Amniotic epithelial cell (primary cell): ENCODE measurements at regions not wholly inside any gene's neighbourhood (a gene's known extent, or its start where the extent isn't known, plus 50 kb on each side); places are given as distances from the start of the nearest gene placed in this dataset.

Source experiments
- DNase-seq: peaks from one replicate; pipeline ENCODE4 v3.0.0-alpha.2; 2010; ENCODE audit warnings: low read depth

- no peak for DNase-seq
Observed at GRCh38 chr6:62474793-62475192, 188.8 kb upstream of the KHDRBS2 start.

- no peak for DNase-seq
Observed at GRCh38 chr6:62466607-62467006, 180.6 kb upstream of the KHDRBS2 start.

GRCh38 chr6:62465206-62465605 lies 179.2 kb upstream of the KHDRBS2 start:
- no peak for DNase-seq

DNA sequence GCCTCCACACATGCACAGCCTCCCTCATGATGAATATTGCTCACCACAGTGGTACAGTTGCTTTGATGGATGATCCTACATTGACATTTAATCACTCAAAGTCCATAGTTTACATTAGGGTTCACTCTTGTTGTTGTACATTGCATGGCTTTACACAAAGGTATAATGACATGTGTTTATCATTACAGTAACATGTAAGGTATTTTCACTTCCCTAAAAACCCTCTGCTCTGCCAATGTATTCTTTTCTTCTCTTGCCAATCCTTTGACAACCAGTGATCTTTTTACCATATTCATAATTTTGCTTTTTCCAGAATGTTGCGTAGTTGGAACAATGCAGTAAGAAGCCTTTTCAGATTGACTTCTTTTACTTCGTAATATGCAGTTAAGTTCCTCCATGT lies 166.6 kb upstream of the KHDRBS2 start:
- DNase-seq = no peak

DNA sequence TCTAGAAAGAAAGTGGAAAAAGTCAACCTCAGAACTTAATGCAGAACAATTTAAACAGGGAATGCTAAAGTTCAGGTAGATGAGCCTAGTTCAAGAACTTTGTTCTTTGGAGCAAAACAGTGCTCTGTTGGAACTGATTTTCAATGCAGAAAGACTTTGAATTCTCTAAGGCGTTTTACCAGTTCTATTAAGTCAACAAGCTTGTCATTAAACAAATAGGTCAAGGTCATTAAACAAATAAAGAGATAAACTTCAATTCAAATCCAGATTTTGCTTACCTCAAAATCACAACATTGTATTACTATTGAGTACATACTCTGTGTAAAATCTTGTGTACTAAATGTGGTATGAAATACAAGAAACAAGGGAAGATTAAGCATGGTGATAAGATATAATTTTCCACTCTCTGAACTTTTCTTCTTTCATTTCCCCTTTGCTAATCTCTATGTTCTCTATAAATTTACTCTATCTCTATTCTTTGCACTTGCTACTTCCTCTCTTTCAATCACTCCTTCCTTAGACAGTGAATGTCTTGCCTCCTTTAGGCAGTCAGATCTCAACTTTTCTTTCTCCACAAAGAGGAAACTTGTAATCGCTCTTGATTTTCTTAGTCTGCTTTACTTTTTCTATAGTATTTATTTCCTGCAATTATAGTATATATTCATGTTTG lies 160.8 kb upstream of the KHDRBS2 start:
- DNase-seq = no peak

DNA sequence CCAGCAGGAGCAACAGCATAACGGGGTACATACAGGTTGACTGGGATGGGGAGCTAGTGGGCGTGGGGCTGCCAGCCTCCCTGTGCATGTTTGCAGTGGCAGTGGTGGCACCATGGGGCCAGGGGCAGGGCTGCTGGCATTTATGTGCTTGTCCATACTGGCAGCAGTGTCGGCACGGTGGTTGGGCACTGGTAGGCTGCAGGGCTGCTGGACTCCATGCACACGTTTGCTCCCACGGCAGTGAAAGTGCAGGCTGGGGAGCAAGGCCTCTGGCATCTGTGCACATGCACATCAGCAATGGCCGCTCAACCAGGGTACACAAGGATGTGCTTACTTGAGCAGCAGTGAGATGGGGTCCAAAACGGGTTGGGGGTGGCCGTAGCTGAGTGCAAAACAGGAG lies 159.5 kb upstream of the KHDRBS2 start:
- no peak for DNase-seq

GRCh38 chr6:62441182-62441581 lies 155.2 kb upstream of the KHDRBS2 start:
- no peak for DNase-seq

DNA sequence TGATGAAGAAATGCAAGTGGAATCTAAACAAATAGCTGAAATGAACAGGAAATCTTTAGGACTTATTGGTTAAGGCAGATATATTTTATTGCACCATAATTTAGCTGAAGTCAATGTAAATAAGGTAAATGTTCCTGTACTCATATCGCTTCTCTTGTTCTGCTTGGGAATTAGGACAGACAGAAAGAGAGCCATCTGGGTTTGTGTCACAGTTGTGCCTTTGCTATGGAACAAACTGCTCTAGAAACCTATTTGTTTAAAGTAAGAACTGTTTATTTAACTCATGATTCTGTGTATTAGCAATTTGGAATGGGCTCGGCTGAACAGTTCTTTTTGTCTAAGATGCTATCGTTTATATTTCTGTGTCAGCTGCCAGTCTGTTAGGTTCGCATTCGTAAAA lies 143.8 kb upstream of the KHDRBS2 start:
- DNase-seq = no peak

DNA sequence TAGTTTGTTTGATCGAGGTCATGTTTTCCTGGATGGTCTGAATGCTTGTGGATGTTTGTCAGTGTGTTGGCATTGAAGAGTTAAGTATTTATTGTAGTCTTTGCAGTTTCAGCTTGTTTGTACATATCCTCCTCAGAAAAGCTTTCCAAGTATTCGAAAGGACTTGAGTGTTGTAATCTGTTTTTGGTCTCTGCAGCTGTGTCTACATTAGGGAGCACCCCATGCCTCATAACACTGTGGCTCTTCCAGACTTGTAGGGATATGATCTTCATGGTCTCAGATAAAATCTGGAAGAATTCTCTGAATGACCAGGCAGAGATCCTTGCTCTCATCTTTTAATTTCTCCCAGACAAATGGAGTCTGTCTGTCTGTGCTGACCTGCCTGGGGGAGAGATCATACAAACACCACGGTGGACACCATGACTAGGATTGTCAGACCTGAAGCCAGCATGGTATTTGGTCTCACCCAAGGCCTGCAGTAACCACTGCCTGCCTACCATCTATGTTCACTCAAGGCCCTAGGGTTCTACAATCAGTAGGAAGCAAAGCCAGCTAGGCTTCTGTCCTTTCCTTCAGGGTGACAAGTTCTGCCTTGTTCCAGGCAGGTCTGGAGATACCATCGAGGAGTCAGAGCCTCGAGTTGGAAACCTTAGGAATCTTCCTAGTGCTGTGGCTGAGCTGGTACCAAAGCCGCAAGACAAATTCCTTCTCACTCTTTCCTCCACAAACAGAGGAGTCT lies 114.7 kb upstream of the KHDRBS2 start:
- DNase-seq = no peak

DNA sequence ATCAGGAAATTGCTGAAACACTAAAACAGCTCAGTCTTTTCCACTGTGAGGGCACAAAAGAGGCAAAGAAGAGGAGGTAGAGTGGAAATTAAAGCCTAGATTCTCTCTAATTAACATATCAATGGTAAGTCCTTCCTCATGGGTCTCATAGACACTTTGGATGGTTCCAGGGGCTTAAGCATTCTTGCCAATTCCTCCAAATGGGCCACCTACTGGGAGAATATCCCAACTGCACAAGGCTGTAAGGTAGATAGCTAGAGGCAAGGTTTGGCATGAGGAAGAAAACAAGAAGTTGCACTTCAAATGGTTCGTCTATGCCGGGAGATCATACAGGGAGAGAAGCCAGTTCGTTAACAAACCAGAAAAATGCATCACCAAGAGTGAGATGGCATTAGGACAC lies 107.6 kb upstream of the KHDRBS2 start:
- DNase-seq = no peak

DNA sequence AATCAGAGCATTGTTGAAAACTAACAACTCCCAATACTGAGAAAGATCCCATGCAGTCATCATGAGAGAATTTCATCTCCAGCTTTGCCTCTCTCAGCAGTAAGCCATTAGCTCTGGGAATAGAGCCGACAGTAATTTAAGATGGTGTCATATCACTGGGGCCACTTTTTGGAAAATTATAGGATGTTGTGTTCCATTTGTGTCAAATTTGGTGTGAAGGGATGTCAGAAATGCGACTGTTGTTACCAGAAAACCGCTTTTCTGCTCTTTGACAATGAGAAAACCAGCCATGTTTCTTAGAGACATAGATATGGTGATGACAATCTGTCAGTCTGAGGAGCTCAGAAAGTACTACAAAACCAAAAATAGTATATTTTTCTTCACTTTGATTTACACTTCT lies 106.3 kb upstream of the KHDRBS2 start:
- DNase-seq = no peak

GRCh38 chr6:62391358-62391757 lies 105.3 kb upstream of the KHDRBS2 start:
- no peak for DNase-seq

DNA sequence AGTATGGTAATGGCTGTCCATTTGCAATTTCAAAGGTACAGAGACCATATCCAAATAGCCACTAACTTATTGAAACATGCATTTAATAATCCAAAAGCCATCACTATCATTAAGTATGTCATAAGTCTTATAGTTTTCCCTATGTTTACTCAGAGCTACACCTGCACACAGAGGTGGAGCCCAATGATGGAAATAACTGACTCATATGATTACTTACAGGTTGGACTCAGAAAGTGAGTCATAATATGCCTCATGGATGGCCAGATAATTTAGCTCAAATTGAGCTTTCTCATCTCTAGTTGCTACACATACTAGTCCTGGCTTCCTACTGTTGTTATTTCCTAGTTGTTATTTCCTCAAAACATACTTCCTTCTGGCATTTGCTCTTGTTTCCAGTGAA lies 104.4 kb upstream of the KHDRBS2 start:
- no peak for DNase-seq

DNA sequence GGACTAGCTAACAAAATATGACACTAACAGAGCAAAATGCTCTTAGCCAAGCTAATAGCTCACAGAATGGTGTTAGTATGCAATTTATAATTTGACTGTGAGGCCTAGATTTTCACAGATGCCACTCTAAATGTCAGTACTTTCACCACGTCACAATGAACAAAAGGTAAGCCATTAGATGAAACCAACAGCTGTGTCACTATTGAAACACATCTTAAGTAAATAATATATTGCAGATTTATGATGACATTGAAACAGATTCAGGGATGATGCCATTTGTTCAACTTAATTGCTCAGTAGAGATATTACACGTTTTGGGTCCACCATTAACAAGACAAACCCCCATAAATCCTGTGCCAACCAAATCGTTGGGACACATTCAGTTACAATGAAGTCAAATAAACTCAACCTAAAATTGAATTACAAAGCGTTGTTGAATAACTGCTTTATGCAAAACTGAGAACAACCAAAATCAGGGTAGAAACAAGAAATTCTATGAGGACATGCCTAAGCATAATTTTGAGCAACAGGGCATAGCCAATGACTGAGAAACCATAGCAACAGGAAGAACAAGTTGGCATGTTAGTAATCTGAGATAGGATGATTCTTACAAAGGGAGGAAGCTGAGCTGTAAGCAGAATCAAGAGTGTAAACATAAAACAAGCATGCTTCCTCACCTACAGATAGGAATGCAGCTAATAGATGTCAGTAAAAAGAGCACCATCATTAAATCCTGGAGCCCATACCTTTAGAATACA lies 85.6 kb upstream of the KHDRBS2 start:
- no peak for DNase-seq

GRCh38 chr6:62367601-62368000 lies 81.6 kb upstream of the KHDRBS2 start:
- no peak for DNase-seq

GRCh38 chr6:62362097-62362496 lies 76.1 kb upstream of the KHDRBS2 start:
- no peak for DNase-seq

DNA sequence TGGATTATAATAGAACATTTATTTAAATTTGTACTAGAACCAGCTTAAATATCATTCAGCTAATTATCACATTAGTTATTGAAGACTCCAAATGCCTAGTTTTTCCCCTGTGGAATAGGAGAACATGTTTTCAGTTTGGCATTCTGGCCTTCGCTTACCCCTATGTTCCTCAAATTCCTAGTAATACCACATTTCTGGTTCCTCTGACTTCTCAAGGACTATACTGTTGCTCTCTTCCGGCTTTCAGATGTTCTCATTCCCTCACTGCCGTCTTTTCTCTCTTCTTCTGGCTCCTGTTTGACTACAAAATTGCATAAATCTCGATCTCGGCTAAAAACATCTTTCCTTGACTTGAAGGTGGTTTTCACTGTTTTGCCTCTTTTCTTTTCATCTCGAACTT lies 71.8 kb upstream of the KHDRBS2 start:
- no peak for DNase-seq

DNA sequence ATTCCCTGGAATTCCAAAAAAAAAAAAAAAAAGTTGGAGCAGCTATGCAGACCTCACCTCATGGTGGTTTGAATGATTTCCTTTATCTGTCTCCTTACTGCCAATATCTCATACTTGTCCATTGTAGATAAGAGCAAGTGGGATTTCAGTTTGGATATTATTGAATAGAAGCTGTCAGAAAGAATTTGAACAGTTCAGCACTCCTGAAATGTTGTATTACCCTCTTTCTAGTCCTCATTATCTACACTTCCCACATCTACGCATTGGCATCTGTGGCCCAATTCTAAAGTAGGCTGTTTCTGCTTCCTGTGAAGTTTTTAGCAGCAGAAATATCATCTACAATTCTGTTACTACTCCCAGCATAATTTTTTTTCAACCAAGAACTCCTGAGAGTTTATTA lies 68.2 kb upstream of the KHDRBS2 start:
- no peak for DNase-seq

DNA sequence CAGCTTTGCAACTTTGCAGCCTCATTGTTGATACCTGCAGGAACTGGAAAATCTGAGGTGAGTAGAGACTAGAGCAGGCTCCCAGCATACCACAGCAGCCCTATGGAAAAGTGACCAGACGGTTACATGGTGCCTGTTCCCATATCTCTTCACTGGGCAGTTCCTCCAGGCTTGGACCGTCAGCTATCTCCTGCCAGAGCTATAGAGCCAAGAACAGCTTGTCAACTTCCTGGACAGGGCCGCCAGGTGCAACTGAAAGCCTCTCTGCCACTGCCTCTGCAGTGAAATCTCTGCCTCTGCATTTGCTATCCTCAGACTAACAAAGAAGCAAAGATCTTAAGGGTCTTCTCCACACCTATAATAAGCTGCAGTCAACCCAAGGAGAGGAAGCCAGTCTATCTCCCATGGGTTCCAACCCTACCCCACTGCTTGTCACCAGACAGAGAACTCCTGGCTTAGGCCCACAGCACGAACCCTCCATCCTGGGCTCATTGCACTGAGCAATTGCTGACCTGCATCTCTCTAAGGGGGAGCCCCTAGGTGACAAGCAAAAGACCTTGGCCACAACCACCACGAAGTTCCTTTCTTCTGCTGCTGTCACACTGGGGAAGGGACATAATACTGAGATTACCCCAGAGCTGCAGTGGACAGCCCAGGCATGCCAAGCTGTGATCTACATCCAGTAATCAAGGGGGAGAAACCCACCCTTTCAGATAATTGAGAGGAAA lies 60.1 kb upstream of the KHDRBS2 start:
- no peak for DNase-seq

DNA sequence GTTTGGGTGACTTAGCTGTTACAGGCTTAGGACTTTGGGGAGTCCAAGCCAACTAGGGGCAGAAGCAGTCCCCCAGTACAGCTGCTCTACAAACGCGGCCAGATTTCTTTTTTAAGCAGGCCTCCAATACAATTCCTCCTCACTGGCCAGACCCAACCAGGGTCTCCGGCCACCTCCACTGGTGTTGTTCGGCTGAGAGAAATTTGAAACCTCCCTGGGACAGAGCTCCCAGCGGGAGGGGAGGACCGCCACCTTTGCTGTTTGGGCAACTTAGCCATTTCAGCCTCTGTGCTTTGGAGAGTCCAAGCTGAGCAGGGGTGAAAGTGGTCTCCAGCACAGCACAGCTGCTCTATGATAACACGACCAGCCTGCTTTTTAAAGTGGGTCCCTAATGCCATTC lies 59.4 kb upstream of the KHDRBS2 start:
- no peak for DNase-seq

- no peak for DNase-seq
Observed at GRCh38 chr6:62344850-62345249, 58.8 kb upstream of the KHDRBS2 start.

DNA sequence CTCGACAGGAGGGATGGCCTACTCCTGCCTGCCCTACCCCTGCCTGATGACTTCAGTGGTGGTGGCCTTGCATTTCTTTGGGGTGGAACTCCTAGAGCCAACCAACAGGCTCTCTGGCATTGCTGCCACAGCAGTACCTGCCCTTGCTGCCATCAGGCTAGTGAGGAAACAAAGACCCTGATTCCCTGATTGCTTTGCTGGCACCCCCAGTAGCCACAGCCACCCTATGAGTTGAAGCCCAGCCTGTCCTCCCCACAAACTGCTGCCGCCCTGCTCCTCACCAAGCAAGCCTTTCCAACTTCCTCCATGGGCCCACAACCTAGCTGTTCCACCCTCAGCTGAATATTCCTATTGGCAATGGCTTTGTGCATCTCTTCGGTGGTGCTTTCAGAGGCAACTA lies 52.5 kb upstream of the KHDRBS2 start:
- no peak for DNase-seq
